Hypothalamus (tissue), 51 donors: ENCODE measurements at regions not wholly inside any gene's neighbourhood (a gene's known extent, or its start where the extent isn't known, plus 50 kb on each side); places are given as distances from the start of the nearest gene placed in this dataset.
"Not testable (repeated sequence)": the region's sequence is repeated elsewhere in the genome, so short reads cannot be mapped to it uniquely, and the experiment has no call there.

Experiments used
- DNase-seq, 51 donors: peaks; one replicate each; lab custom pipeline; 2025; lab: John Stamatoyannopoulos, UW

DNA sequence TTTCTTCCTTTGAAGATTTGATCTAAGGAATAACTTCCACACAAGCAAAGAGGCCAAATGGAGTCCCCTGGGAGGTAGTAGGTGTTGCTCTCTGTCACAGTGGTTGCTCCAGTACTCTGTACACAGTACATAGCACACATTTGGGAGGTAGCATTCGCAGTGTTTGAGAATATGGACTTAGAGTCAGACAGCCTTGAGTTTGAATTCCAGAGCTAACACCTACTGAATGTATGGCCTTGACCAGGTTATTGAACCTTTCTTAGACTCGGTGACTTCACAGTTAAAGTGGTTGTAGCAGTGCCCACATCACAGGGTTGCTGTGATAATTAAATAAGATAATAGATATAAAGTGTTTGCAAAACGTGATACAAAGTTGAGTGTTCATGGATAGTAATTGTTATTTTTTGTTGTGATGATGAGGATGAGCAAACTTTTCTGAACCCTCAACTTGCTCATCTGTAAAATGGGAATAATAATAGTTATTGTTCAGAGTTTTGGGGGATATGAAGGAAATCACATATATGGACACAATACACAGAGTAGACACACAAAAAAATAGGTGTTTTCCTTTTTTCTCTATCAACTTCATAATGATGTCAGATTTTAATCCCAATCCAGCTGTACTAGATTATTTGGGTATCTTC lies 271.6 kb upstream of the CRY1 start:
- DNase-seq, result no peak

DNA sequence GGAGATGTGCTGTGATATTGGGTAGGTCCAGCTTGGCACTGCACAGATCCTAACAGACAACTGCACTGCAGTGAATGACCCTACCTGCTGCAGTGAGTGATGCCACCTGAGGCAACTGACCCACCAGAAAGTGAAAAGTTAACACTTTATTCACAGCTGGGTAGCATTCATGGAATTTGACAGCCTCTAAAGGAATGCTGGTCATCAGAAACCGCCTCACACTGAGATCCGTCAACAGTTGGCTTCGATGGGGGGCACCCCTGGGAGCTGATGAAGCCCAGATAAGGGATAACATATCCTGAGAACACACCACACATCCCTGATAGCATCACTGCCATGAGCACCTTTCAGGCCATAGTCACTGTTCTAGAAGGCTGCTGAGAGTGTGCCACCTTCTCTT lies 272.4 kb upstream of the CRY1 start:
- DNase-seq, result no peak

DNA sequence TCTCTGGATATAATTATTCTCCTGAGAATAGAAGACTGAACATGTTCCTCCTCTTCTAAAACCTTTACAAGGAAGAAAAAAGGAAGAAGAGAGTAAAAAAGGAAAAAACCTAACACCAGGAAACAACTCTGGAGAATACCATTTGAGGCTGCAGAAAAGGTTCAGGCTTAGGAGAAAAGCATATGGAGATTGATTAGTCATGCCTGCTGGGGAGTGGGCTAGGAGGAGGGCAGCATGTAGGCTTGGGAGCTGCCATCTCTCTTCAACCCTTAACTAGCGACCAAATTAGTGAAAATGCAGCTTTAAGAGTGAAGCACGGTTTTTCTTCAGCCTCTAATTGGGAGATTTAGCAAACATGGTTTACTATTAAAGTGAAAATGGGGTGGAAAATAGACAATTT lies 273.0 kb upstream of the CRY1 start:
- no peak for DNase-seq

DNA sequence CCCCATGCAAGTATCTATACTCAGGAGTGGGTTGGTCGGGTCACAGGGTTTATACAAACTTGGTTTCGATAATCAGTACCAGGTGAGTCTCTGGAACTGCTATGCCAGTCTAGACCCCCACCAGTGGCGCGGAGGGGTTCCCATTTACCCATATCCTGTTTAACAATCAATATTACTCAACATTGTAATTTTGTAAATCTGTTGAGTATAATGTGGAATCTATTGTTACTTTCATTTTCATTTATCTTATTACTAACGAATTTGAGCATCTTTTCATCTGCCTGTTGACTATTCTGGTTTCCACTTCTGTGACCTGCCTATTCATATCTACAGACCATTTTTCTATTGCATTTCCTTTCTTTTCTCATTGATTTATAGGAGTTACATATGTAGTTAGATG lies 275.2 kb upstream of the CRY1 start:
- no peak for DNase-seq

DNA sequence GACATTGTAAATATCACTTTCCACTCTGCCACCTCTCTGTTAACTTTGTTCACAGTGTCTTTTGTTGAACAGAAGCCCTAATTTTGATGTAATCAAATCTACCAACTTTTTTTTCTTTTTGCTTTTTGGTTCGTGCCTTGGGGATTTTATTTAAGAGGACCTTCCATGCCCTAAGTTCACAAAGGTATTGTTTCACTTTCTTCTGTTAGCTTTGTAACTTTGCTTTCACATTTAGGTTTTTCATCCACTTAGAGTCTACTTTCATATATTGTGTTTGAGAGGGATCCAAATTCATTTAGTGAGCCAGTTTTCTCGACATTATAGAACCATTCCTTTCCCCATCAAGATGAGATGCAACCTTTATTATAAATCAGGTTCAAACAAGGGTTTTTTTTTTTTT lies 275.7 kb upstream of the CRY1 start:
- no peak for DNase-seq

DNA sequence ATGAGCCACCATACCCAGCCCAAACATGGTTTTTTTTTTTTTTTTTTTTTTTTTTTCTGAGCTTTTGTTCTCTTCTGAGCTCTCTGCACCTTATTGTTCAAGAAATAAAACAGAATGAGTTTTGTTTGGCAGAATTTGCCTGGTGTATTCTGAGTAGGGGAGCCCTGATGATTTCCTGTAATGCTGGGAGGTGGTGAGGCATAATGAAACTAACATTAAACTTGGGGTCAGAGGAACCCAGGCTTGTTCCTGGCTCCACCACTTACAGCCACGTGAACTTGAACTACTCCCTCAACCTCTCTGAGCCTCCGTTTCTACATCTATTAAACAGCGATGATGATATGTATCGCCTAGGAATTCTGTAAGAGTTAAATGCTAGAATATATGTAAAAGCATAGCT lies 276.3 kb upstream of the CRY1 start:
- DNase-seq, result no peak

DNA sequence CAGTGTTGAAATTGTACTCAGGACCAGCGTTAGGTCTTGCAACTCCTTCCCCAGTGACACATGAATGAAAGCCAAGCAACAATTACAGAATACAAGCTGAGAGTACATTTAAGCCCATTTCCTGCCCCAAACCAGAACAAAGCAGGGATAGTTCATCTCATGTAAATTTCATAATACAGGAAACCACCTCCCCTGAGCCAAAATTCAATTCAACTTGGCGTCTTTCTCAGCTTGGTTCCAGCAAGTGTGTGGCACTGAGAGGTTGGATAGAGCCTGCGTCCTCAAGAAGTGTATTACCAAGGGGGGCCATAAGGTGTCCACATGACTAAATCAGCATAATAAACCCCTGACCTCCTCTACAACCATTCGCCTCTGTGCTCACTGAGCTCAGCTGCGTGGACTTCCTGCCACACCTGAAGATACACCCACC lies 278.9 kb upstream of the CRY1 start:
- no peak for DNase-seq

DNA sequence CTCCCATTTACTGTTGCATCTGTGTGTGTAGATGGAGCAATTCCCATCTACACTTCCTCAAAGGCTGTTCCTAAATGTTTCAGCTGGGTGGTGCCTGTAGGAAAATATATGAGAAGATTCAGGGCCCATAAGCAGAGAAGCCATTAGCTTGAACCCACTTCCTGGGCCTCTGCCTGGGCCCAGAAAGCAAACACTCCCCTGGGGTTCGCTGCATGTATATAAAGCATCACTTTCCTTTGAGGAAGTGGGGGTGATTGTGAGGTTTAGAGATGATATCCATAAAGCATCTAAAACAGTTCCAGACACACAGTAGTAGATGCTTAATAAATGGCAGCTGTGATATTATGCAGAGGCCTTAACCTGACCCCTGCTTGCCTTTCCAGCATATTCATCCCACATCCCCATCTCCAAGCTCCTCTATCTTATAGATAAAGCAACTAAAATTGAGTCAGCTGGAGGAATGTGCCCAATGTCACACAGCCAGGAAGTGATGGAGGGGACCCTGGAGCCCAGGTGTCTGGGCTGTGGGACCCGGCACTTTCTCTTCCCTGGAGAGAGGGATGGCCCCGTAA lies 280.0 kb upstream of the CRY1 start:
- DNase-seq, result no peak

DNA sequence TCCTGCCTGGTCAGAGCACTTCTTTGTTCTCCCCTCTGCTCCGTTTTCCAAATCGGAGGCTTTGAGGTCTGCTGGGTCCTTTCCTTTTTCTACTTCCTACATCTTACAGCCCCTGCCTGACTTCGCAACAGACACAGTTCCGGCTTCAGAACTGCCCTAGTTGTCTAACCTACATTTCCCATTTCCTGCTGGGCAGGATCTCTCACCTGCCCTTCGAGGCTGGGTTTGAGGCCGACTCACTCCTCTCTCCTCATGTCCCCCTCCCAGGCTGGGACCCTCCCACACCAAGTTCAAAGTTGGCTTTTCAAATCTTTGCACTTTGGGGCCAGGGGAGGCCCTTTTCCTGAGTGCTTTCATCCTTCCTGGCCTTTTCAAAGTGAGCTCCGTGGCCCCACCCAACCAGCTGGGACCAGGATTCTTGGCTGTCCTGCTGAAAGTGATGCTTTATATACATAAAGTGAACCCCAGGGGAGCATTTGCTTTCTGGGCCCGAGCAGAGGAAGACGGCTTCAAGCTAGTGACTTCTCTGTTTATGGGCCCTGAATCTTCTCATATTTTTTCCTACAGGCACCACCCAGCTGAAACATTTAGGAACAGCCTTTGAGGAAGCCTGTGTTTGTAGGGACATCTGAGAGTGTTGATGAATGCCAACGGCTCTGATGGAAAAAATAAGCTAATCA lies 281.0 kb upstream of the CRY1 start:
- DNase-seq, result no peak

DNA sequence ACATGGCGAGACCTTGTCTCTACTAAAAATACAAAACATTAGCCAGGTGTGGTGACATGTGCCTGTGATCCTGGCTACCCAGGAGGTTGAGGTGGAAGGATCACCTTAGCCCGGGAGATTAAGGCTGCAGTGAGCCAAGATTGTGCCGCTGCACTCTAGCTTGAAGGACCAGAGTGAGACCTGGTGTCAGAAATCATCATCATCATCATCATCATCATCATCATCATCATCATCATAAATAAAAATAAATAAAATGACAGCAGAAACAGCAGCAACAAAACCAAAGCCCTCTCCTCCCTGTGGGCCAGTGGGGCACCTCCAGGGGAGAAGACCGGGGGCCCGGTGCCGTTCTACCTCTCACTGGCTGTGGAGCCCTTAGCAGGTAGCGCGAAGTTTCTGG lies 281.9 kb upstream of the CRY1 start:
- no peak for DNase-seq

DNA sequence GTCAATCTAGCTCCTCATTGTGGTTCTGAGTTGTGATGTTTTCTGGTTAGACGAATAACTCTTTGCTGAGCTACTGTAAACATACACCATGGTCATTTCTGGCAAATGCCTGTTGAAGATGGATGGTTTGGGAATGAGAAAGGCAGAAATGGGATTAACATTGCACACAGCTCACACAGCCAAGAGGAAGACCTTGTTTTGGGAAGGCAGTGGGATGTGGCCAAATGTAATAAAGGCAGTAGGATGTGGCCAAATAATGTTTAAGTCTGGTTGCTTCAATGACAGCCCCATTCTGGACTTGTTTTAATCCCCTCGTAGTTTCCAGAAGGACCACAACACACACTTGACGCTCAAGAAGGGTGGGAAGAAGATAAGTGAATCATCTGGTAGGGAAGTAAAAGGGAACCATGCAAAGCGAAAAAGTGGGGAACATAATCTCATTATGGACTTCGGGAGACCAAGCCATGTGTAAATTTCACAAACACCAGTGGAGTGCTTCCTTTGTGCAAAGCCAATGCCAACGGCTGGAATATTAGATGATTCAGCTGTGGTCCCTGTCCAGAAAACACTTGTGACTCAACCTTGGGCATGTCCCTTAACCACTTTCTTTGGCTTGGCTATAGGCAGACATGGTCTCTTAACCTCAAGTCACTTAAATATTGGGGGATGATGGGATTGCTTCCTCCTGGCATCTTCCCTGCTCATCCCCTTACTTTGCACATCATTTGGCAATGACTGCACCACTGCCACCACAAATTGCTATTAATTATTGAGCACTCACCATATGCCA lies 284.4 kb upstream of the CRY1 start:
- DNase-seq, result no peak

DNA sequence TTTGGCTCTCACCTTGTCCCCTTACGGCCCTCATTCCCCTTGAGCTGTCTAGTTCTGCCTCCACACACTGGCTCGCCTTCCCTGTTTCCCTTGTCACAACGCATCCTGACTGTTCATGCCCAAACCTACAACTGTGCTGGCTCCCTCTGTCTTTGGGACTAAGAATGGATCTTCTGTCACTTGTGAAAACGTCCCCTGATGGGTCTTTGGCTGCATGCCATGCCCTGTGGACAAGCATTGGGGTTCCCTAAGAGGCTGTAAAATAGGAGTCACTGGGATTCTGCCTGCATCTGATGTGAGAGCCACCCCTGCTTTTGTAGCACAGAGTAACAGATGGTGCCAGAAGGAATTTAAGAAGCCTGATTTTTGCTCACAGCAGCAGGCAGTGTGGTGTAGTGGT lies 285.3 kb upstream of the CRY1 start:
- DNase-seq, result no peak

DNA sequence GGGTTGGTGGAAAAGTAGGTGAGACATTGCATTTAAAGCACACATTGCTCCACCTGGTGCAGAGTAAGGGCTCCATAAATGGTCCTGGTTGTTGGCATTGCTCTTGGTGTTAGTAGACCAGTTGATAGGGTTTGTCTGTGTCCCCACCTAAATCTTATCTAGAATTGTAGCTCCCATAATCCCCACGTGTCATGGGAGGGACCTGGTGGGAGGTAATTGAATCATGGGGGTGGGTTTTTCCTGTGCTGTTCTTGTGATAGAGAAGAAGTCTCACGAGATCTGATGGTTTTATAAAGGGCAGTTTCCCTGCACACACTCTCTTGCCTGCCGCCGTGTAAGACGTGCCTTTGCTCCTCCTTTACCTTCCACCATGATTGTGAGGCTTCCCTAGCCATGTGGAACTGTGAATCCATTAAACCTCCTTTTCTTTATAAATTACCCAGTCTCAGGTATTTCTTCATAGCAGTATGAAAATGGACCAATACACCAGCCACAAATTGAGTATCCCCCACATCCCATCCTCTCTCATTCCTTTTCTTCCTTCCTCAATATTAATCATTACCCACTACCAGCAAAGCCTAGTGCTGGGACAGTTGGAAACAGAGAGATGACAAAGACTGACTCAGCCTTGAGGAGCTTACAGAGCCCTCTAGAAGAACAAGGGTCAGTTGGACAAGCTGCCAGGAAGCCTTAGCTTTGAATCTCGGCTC lies 285.9 kb upstream of the CRY1 start:
- DNase-seq, result not testable (repeated sequence)

DNA sequence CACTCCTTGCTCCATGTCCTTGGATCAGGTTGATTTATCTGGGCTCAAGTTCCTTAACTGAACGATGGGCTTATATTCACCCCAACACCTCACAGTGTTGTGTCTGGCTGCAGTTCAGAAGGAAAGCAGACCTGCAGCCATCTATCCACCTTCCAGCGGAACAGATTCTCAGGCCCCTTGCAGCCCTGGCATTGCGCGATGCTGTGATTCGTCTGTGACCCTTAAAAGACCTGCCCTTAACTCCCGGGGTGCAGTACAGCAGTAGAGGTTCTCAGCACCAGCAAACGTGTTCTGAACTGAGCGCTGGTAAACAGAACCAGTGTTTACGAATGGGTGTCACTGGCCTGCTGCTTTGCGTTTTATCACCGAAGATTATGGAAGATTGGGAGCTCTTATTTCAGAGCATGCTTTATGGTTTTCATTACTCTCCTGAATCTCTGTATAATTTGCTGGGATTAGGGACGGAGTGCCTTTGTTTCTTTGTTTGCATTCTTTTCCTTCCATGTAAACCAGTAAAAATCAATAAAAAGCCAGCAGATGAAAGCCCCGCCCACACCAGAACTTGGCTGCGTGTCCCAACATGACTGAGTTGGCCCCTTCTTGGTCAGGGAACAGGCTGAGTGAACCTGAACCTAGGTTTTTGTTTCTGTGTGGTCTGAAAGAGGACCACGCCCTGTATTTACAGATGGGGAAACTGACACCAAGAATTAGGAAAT lies 286.7 kb upstream of the CRY1 start:
- DNase-seq, result no peak

DNA sequence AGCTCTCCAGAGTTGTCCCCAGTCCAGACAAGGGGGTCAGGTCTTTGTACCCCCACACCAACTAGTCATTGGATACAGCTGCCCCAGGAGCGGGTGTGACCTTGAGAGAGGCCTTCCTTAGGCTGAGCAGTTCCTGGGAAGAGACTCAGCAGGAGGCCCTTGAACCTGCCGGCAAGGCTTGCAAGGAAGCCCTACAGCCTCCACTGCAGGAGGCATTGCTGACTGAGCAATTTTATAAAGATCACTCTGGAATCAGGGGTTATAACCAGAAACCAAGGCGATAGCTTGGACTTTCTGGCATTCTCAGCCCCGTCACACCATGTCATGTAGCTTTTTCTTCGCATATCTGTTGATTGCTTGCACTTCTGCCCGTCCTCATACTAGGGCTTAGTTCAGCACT lies 291.3 kb upstream of the CRY1 start:
- DNase-seq, result no peak

DNA sequence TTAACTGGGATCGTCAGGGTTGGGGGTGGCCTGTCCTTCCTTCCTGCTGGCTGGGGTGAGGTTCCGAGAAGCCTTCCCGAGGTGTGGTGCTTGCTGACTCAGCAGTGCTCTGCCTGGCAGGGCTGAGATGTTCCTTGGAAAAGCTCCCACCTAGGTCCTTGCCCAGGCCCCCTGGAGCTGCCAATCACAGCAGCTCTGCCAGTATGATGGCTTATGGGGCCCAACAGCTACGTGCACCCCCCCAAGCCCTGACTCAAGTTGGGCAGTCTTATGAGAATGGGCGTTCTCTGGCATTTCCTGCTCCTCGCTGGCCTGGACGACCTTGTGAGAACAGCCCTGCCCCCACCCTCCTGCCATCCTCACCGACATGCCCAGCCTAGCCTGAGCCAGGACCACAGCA lies 292.2 kb upstream of the CRY1 start:
- DNase-seq, result no peak

DNA sequence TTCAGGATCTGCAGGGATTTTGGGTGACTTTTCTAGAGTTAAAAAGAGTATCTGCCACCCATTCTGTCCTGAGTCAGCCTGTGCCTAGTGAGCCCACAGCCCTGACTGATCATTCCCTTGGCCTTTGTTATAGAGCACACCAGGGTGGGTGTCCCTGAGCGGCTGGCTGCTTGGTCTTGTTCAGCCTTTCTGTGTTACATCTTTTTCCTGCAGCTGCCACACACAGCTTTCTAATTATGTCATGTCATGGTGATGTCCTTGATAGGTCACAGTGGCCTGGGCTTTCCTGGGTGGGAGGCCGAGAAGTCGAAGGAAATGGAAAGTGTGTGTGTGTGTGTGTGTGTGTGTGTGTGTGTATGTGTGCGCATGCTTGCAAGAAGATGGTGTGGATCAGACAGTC lies 293.2 kb upstream of the CRY1 start:
- DNase-seq, result no peak

DNA sequence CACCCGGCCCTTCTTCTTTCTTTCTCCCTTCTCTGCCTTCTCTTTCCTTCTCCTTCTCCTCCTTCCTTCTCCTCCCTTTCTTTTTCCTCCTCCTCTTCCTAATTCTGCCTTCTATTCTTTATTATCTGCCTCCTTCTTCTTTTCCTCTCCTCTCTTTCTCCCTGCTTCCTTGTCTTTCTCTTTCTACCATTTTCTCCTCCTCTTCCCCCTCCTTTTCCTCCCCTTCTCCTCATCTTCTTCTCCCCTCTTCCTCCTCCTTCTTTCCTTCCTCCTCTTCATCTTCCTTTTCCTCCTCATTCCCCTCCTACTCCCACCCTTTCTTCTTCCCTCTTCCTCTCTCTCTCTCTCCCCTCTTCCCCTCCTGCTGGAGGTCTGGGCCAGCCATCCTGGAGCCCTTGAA lies 294.9 kb upstream of the CRY1 start:
- no peak for DNase-seq

DNA sequence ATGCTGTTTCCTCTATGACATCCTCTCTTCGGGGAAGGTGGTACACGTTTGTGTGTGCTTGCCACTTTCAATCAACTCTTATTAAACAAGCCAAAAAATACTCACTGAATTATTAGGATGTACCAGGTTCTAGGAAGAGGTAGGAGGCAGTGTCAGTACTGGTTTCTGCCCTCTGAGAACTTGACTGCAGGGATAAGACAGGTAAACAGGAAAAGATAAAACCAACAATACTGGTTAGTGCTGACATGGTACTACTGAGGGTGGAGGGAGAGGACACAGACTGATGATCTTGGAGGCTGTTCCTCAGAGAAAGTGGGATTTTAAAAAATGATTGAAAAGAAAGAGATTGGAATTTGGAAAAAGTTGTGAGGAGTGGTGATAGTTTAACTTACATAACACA lies 295.2 kb upstream of the PWP1 start:
- DNase-seq, result no peak

DNA sequence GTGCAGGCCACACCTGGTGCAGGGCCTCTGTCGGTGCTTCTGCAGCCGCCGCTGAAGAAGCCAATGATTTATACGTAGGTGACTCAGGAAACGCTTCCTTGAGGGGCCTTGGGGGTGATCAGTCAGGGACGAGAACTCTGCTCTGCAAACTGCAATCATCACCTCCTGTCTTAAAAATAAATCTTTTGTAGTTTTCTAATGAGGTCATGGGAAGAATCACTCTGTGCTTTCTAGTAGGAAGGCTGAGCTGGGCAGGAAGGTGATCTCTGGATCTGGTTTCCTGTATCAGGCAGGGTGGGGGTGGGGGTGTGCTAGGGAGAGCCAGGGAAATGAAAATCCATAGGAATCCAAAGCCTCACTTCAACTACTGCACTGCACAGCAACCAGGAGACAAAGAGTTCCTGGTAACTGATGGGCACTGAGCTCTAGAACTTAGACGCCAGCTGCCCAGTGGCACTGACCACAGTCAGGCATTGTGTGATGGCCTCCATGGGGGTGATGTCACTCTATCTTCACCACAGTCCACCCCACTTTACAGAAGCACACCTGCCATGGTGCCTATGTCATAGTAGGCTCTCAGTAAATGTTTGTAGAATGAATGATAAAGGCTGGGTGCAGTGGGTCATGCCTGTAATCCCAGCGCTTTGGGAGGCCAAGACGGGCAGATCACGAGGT lies 292.4 kb upstream of the PWP1 start:
- no peak for DNase-seq
